ENCODE measurements at regions not wholly inside any gene's neighbourhood (a gene's known extent, or its start where the extent isn't known, plus 50 kb on each side); places are given as distances from the start of the nearest gene placed in this dataset.
"Not testable (repeated sequence)": the region's sequence is repeated elsewhere in the genome, so short reads cannot be mapped to it uniquely, and the experiment has no call there.

DNA sequence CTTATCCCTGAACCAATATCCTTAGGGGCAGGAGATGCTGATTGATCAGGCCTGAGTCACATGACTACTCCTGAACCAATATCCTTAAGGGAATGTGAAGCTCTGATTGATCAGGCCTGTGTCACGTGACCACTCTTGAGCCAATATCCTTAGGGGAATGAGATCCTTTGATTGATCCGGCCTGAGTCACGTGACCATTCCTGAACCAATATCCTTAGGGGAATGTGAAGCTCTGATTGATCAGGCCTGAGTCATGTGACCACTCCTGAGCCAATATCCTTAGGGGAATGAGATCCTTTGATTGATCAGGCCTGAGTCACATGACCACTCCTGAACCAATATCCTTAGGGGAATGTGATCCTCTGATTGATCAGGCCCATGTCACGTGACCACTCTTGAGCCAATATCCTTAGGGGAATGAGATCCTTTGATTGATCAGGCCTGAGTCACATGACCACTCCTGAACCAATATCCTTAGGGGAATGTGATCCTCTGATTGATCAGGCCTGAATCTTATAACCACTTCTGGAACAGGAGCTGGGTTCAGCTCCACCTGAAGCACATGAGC, 100.6 kb upstream of the TMEM132D start:
- TF ChIP-seq, protein P1, sequence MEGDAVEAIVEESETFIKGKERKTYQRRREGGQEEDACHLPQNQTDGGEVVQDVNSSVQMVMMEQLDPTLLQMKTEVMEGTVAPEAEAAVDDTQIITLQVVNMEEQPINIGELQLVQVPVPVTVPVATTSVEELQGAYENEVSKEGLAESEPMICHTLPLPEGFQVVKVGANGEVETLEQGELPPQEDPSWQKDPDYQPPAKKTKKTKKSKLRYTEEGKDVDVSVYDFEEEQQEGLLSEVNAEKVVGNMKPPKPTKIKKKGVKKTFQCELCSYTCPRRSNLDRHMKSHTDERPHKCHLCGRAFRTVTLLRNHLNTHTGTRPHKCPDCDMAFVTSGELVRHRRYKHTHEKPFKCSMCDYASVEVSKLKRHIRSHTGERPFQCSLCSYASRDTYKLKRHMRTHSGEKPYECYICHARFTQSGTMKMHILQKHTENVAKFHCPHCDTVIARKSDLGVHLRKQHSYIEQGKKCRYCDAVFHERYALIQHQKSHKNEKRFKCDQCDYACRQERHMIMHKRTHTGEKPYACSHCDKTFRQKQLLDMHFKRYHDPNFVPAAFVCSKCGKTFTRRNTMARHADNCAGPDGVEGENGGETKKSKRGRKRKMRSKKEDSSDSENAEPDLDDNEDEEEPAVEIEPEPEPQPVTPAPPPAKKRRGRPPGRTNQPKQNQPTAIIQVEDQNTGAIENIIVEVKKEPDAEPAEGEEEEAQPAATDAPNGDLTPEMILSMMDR (conservative IDR thresholded peaks at IDR 0.05 in 1 of 2, IDR thresholded peaks at IDR 0.05 in 1 of 2; ENCODE audit: extremely low read depth in 1 of 2, insufficient read depth in 1 of 2, low read depth in 1 of 2, low read length in 2 of 2) = not testable (repeated sequence)
- not testable (repeated sequence) for TF ChIP-seq EZH2 (IDR thresholded peaks at IDR 0.05; ENCODE audit: borderline replicate concordance, low read length)
